Stimulated activated CD4-positive, alpha-beta T cell treated with anti-CD3 and anti-CD28 coated beads, Interleukin-4, amount 100 ng/mL, for 4 hours (primary cell): ENCODE measurements at regions not wholly inside any gene's neighbourhood (a gene's known extent, or its start where the extent isn't known, plus 50 kb on each side); places are given as distances from the start of the nearest gene placed in this dataset.

Source experiments
- DNase-seq, 2 experiments: peaks; one replicate each; pipeline ENCODE4 v3.0.0-alpha.2; 2020

DNA sequence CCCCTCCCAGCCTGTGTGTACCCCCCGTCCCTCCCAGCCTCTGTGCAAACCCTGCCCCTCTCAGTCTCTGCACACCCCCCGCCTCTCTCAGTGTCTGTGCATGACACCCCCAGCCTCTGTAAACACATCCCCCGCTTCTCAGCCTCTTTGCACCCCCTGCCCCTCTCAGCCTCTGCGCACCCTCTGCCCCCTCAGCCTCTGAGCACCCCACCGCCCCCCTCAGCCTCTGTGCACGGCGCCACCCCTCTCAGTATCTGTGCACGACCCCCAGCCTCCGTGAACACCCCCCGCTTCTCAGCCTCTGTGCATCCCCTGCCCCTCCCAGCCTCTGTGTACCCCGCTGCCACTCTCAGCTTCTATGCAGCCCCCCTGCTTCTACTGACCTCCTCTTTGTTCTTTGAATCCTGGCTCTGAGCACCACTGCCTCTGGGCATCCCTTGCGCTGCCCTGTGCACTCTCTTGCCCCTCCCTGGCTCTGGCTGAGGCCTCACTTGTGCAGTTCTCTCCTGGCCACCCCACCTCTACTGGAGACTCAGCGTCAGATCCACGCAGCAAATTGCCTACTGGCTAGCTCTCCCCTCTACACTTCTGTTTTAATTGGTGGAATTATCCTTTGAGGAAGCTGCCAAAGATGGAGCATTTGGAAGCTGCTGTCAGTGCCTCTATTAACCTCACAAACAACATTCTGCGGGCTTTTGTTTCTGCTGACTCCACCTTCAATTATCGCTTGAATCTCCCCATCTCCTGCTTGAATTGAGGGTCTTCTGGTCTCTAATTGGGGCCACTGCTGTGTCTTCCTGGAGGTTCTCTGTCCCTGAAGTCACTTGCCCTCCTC lies 838.6 kb downstream of the TBC1D22A start:
- DNase-seq: no peak

DNA sequence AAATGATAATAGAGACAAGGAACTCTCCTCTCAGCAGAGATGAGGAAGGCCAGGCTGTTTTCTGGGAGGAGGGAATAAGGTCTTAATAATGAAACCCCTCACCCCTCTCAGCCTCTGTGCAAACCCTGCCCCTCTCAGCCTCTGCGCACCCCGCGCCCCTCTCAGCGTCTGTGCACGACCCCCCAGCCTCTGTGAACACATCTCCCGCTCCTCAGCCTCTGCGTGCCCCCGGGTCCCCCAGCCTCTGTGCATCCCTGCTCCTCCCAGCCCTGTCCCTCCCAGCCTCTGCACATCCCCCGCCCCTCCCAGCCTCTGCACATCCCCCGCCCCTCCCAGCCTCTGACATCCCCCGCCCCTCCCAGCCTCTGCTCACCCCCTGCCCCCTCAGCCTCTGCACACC lies 837.8 kb downstream of the TBC1D22A start:
- no peak for DNase-seq

DNA sequence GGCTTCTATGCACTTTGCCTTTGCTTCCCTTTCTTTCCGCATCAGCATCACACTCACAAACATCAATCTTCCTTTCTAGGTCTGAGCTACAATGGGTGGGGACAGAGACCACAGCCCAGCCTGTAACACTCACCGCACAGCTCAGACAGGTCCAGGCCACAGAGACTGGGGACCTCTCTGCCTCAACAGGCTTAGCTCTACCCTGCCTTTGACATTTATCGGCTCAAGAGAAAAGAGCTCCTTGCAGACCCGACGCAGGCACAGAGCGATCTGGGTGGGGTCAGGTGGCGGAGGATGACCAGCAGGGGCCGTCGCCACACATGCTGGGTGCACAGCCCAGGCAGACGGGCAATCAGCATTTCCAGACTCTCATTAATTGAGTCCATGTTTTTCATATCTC lies 837.3 kb downstream of the TBC1D22A start:
- DNase-seq: no peak

GRCh38 chr22:47598864-47599263 lies 836.4 kb downstream of the TBC1D22A start:
- DNase-seq: no peak

- DNase-seq: no peak
These were observed 834.6 kb downstream of the TBC1D22A start for GRCh38 chr22:47597041-47597440.

DNA sequence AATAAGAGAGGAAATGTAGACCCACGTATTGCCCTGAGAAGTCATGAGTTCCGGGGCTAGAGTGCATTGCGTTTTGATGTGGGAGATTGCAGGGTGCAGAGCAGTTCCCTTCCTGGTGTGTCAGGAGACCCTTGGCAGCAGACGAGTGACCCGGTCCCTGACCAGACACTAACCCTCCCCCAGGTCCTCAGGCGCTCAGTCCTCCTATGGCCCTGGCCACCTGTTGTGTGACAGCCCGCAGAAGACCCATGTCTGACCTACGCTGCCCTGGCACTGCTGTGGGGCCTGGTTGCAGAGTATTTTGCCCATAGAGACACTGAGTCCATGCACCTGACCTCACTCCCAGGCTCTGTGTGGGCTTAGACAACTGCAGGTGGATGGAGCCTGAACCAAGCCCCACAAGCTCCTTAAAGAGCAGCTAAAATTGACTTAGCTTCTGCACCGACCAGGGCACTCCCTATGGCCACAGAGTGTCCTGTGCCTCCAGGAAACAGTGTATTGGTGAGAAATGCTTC lies 833.8 kb downstream of the TBC1D22A start:
- DNase-seq: no peak

GRCh38 chr22:47594836-47595521 lies 832.5 kb downstream of the TBC1D22A start:
- no peak for DNase-seq

DNA sequence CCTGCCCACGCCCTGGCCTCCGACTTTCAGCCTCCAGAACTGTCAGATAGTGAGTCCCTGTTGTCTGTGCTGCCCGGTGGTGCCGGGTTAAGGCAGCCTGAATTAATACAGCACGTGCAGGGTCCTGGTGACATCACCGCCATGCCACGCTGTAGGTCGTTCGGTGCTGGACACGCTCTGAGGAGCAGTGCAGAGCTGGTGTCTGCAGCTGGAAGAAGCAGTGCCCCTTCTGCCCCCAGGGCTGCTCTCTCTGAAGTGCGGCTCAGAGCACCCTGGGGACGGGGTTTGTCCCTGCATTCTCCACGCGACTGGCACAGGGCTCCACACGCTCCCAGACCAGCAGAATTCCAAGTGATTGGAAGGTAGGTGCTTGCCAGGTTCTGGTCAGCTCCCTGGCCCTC lies 831.5 kb downstream of the TBC1D22A start:
- no peak for DNase-seq

DNA sequence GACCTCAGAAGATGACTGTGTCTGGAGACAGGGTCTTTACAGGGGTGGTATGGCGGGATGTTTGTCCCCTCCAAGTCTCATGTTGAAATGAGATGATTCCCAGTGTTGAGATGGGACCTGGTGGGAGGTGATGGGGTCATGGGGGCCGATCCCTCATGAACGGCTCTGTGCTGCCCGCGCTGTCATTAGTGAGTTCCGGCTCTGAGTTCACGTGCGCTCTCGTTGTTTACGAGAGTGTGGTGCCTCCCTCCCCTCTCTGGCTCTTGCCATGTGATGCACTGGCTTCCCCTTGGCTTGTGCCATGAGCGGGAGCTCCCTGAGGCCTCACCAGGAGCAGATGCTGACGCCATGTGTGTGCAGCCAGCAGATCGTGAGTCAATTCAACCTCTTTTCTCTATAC lies 830.8 kb downstream of the TBC1D22A start:
- no peak for DNase-seq

DNA sequence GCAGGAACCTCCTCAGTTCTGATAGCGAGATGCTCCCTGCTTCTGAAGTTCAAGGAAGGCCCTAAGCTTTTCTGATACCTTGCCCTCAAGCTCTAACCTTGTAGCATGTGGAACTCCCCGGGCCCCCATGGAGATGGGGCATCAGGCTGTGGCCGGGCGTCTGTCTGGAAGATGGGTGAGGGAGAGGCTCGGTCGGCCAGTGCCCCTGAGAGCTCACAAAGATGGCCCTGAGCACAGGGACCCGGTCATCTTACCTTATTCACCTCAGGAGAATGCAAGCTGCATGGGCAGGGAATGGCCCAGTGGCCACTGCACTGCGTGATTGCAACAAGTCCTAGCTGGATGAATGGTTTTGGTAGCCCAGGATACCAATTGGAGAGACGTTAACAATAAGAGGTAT lies 830.3 kb downstream of the TBC1D22A start:
- no peak for DNase-seq

GRCh38 chr22:47591709-47592108 lies 829.3 kb downstream of the TBC1D22A start:
- DNase-seq: no peak

- no peak for DNase-seq
These were observed 828.6 kb downstream of the TBC1D22A start for GRCh38 chr22:47591016-47591415.

- no peak for DNase-seq
These were observed 827.1 kb downstream of the TBC1D22A start for GRCh38 chr22:47589271-47590250.

- no peak for DNase-seq
These were observed 826.1 kb downstream of the TBC1D22A start for GRCh38 chr22:47588578-47588960.

GRCh38 chr22:47587861-47588577 lies 825.6 kb downstream of the TBC1D22A start:
- no peak for DNase-seq

DNA sequence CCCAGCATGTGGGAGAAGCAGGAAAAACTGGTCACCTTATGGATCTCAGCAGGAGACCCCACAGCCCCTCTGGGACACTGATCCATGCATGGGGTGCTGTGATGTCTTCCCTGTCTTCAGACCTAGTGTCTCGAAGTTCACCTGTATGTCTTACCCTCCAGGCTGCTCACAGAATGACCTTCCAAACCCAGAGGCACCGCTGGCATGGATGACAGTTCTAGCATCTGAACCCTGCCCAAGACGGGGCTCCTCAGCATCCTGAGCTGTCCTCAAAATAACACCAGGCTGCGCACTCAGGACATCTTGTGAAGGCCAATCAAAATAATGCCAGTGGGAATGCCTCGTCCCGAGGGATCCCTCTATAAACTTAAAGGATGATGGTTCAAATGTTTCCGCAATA lies 824.9 kb downstream of the TBC1D22A start:
- no peak for DNase-seq

- DNase-seq: no peak
These were observed 824.5 kb downstream of the TBC1D22A start for GRCh38 chr22:47586946-47587345.

DNA sequence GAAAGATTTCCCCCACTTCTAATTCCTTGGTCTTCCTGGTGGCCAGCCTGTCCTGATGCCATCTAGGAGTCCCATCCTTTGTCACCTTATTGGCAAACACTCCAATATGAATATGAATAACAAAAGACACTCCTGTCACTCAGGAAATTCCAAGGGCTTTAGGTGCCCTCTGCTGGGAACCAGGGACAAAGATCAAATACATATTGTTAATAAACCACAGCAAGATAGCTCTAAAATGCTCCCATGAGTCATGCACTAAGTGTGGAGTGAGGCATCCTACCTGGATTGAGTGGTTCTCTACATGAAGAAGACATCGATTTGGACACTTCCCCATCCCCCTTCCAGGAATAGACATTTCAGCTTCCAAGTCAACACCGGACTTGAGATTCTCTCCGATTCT lies 823.6 kb downstream of the TBC1D22A start:
- no peak for DNase-seq

GRCh38 chr22:47583959-47584562 lies 821.6 kb downstream of the TBC1D22A start:
- no peak for DNase-seq

DNA sequence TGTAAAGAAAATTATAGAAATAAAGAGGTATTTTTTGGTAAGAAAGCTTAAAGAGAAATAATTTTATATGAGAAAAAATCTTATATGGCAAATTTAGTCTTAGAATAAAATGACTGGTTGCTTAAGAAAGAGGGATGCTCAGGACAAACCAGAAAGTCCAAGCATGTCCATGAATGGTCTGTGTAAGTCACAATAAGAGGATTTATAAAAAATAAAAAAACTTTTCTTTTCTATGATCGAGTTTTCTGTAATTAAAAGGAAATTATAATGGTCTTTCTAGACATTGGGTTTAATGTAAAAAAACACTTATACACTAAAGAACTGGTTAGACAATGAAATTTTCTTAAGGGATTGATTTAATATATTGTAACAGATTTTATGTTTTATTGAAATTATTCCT lies 819.6 kb downstream of the TBC1D22A start:
- DNase-seq: no peak

- DNase-seq: no peak
These were observed 817.7 kb downstream of the TBC1D22A start for GRCh38 chr22:47580121-47580520.

- no peak for DNase-seq
These were observed 814.5 kb downstream of the TBC1D22A start for GRCh38 chr22:47576908-47577307.
